ENCODE measurements at regions not wholly inside any gene's neighbourhood (a gene's known extent, or its start where the extent isn't known, plus 50 kb on each side); places are given as distances from the start of the nearest gene placed in this dataset.
A peak's percentile ranks its signal among the peaks of the same experiment; 100 is the strongest.

DNA sequence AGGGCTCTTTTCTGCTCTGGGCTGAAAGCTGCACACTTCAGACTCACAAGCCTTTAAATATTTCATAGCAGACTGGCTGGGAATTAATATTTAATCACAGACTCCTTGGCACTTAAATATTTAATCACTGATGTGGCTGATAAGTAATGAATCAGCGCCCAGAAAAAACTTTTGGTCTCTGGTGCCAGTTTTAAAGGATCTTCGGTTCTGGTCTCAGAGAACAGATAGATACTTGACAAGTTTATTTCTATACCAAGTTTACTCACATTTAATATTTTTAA is 201.2 kb downstream of the MYCN start:
- FAIRE-seq (no peak), DNase-seq (ENCODE audit: low spot score) (no peak)

DNA sequence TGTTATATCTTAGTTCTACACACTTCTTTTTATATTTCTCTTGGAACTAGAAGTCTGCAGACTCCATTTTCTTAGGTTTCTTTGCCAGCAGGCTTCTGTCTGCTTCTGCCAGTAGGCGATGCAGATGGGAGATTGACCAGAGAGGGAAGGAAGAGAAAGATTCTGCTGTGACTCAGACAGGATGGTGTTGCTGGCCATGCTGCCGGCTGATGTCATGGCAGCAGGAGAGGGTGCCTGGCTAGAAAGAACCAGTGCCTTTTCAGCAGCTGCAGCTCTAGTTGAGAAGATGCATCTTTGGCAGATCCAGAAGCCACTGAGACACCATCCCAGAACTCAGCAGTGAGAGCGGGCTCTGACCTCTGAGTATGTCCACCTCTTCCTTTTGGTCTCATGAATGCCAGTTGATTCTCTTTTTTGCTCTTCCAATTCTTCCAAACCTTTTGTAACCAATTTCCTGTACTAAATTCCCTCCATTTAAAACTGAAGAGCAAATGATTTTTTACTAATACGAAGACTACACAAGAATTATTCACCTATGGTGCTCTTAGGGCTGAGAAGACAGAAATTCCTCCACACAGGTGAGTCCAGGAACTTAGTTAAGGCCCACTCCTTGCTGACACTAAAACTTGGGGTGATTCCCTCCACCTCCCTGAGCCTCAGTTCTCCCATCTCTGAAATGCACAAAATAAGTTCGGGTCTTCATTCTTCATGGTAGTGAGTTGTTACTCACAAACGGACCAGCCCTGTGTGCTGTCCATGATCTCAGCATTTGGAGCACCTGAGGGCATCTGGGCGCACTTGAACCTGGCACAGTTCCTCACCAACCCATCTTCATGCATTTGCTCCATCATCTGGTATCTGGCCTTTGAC is 200.7 kb downstream of the MYCN start:
- no peak for DNase-seq (ENCODE audit: low spot score)
- no peak for FAIRE-seq

DNA sequence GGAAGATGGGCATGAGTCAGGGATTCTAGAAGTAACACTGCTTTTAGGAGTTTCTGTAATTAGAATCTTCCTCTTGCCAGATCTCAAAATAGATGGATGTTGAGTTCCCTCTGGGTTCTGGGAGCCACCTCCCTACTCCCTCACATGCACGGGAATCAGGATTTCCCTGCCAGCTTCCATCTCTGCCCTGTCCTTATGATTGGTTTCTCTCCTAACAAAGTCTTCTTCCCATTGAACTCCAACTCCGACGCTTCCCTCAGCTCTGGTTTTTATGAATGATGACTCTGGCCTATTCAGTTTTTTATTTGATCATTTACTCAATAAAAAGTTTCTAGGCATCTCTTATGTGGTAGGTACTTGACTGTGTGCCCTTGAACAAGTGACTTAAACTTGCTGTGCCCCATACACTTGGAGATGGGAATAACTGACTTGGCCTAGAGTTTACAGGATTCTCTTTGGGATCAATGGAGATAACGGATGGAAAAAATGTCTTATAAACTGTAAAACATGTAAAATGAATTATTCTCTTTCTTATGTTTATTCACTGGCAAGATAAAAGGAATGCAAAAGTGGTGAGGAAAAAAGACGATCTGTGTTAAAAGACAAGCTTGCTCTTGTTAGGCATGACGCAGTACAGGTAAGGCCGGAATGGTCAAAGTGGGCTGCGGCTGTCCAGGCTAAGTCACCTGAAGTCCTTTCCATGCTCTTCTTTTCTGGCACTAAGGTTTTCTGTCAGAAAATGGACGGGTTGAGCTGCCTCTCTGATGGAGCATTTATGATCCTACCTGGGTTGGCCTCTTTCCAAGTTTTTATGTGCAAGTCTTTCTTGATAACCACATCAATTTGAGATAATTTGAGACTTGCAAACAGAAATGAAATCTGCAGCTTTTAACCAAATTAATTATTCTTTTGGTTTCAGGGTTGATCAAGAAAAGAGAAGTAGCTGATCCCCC is 199.6 kb downstream of the MYCN start:
- DNase-seq (ENCODE audit: low spot score) (no peak), FAIRE-seq (no peak)

DNA sequence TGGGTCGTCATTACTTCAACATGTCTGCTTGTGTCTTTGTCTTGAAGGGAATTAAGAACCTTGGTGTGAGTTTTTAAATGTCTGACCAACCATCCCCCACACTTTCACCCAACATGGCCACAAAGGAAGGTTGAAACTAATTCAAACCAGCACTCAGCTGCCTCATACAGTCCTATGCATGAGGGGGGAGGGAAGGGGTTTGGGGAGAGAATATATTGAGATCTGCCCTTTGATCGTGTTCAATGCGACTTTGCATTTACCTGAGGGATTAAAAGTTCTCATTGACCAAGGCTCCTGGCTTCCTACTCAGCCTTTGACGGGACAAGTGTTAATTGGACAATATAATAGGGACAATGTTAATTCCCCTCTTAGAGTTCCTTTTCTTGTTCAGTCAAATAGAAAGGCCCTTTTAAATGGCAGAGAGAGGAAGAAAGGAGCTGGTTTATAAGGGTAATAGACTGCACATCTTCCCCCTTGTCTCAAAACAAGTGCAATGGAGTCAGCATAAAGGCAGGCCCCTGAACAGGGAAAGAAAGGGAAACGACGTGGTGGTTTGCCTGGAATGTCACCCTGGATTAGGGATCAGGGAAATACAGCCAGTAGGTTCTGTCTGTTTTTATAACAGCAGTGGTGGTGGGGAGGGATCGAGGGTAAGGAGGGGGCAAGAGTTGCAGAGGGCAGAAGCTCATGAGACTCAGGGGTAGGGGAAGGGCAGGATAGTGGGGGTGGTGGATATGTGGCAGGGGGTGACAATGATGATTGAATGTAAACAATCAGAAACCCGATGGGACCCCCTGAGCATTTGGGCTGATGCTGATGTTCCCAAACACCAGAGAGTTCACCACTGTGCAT is 198.7 kb downstream of the MYCN start:
- FAIRE-seq (no peak), DNase-seq (ENCODE audit: low spot score) (no peak)

DNA sequence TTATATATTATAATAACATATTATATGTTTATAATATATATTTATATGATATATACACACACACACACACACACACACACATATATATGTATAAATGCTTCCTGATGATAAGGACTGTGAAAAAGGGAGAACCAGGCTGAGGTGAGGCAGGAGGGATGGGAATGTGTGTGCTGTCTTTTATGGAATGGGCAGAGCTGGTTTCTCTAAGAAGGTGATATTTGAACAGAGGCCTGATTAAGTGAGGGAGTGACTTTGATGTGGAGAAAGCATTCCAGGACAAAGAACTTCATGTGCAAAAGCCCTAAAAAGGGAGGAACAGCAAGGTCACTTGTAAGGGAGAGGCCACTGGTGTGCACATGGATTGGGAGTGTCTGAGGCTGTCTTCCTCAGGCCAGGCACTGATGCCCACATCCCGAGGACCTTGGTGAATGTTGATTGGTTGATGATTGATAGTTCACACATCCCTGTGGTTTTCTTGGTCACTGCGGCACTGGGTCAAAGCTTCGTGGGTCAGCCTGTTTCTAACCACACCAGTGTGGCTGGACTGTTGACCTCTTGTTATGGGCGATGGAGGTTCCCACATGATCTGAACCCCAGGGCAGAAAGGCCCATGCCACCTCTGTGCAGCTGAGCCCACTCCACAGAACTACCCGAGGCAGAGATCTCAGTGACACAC is 196.9 kb downstream of the MYCN start:
- no peak for FAIRE-seq
- DNase-seq (ENCODE audit: low spot score): no peak

DNA sequence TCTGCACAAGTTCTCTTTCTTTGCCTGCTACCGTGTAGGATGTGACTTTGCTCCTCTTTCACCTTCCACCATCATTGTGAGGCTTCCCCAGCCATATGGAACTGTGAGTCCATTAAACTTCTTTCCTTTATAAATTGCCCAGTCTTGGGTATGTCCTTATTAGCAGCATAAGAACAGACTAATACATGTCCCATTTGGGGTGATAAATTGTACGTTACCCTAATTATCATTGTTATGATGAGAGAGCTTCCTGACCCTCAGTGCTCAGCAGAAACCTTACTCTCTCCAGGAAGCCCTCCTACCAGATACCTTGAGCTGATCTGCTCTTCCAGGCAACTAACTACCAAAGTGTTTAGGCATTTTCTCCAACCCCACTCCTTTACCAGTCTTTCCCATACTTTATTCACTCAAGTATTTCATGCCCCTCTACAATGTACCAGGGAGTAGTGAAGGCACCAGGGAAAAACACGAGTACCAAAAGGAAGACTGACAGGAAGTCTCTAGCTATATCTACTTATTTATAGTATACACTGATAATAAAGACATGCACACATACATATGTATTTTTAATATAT is 196.2 kb downstream of the MYCN start:
- FAIRE-seq (no peak), DNase-seq (ENCODE audit: low spot score) (no peak)

DNA sequence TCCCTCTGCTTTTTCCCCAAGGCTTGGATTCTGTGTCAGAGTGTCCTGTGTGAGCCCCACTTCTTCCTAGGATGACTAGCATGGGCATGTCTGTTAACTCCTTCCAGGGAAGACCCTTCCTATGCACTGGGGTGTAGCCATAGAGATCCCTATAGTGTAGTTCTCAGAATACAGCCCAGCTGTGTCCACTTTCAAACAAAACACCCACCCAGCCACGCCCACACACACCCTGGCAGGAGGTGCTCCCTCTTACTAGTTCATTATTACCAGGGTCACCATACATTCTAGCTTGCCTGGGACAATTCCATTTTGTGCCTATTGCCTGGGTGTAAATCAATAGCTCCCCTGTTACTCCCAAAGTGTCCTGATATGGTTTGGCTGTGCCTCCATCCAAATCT is 195.6 kb downstream of the MYCN start:
- no peak for FAIRE-seq

DNA sequence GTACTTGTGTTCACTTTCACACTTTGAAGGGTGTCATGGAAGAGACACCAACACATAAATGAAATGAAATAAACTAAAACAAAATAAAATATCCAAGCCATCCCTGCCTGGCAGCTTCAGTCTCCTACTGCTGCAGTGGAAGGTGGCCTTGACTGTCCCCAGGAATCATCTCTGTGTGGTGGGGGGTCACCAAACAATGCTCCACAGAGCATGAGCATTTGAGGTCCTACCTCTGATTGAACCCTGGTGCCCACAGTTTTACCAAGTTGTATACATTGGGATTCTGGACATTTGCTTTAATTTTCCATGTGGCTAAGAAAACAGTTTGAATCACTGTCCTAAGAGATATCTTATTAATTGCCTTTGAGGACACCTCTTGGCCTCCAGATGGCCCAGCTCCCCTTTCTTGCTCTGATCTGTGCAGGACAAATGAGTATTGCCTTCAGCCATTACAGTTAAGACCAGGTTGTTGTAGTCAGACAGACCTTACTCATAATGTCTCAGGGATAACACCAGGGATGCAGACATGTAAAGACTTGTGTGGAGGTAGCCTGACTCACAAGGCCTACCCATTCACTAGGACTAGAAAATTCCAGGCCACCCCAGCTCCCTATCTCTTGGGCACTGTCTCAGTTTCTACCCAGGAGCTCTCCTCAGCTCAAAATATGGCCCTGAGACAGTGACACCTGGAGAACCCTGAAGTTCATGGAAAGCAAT is 195.0 kb downstream of the MYCN start:
- DNase-seq (ENCODE audit: low spot score) (no peak), FAIRE-seq (no peak)

More for the DNA sequence above, 195.6 kb downstream of the MYCN start:
- no peak for DNase-seq (ENCODE audit: low spot score)

DNA sequence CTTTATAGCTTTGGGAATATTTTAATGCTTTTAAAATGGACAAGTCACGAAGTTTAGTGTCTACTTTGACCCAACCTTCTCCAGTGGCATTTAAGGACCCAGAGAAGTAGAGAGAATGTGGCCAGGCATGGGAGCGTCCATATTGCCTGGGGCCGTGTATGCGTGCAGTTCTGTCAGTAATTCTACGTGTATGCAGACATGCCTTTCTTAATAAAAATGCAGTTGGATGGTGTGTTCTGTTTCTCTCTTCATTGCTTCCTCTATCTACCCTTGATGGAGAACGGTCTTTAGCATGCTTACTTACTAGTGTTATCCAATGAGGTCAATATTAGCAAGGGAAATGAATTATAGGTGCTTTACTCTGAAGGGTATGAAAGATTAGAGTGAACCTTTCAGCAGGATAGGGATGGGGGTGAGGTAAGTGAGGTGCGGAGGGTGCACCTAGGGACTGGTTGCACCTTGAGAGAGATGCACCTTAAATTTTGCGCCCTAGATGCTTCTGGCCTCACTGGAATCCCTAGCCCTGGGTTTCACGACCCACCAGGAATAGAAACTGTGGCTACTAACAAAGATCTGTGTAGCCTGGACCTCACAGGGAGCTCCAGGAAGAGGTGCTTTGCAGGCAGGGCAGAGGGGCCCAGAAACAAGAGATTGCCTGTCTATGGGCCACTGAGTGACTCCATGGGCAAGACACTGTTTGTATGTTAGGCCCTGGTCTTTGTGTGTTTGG is 194.3 kb downstream of the MYCN start:
- no peak for DNase-seq (ENCODE audit: low spot score)
- FAIRE-seq: no peak

DNA sequence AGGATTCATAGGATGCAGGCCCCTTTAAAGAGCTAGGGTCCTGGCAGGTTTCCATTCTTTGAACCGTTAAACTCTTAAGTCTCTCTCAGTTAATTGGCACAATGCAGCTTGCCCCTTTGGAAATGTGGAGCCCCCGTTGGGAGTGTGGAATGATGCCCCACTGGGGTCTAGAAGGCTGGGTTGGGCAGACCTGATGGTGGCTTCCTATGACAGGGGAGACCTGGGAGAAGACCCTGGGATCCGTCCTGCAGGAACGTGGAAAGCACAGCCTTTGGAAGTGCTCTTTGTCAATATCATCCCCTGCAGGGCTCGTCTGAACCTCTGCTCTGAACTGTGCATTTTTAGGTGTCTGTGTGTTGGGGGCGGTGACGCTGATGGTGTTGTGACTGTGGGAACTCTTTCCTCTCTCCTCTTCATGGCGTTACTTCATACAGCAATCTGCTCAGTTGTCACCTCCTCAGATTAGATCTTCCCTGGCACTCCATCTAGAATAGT is 190.6 kb downstream of the MYCN start:
- FAIRE-seq (no peak), DNase-seq (ENCODE audit: low spot score) (no peak)

DNA sequence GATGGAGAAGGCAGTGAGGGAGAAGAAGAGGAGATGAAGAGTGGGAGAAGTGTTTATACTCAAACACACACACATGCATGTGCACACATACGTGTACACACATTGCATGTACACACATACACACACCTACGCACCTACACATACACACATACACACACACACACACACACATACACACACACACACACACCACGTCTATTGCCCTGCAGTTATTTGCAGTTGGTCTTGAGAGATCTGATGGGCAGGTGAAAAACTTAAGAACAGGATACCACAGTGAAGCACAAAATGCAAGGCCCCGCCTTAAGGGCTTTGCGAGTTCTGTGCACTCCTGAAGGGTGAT is 190.2 kb downstream of the MYCN start:
- FAIRE-seq (peak; percentile 59), DNase-seq (ENCODE audit: low spot score) (no peak)

DNA sequence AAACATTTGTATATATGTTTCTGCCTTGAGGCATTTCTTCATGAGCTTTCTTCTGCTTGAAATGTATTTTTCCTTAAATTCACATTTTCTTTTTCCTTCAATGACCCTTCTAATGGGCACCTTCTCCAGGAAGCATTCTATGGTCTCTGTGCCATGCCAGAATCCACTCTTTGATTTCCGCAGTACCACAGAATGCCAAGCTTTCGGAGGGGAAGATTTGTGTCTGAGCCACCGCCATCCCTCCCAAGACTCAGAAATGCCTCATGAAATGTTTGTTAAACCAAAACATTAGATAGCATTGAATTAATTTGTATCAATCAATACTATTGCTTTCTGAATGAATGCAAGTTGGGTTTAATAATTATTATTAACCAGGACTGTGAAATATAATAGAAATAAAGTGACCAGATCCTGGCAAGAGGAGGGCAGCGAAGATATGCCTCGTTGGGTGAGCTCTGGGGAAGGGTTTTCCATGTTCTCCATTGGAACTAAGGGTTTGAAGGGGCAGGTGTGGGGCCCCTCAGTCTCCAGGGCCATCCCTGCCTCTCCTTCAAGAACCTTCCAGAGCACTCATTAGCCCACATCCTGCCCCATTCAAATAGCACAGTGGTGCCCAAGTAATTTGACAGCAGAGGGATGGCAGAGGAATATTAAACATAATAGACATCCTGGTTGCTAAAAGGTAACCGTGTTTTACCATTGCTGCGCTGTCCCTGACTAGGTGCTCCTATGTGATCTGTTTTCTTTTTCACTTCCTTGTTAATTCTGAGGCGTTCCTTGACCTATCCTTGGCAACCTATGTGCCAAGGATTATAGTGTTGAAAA is 189.6 kb downstream of the MYCN start:
- FAIRE-seq (no peak), DNase-seq (ENCODE audit: low spot score) (no peak)

DNA sequence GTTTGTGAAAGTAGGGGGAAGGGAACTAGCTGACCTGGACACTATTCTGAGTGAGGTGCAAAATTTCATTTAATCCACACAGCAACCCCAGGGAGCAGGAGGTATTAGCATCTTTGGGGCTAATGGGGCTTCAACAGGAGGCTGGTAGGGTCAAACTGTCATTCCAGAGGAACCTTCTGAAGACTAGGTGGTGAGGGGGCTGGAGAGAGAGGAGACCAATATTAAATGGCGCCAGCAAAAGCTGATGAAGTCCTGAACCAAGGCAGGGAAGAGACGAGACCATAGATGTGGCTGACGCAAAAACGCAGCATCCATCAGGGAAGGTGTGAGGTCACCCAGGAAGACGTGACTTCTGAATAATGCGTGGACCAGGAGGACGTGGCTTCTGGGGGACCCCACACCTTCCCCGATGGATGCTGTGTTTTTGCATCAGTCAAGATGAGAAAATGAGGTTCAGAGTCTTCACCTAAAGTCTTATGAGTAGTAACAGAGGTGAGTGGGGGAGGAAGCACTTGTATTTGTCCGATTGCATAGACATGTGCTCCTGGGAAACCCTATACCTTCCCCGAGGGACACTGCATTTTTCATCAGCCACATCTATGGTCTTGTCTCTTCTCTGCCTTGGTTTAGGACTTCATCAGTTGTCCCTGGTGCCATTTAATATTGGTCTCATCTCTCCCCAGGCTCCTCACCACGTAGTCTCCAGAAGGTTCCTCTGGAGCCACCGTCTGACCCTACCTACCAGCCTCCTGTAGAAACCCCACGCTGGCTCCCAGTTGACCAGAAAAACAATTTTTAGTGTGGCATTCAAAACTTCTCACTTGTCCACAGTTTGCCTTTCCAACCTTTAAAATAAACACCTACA is 188.6 kb downstream of the MYCN start:
- FAIRE-seq (no peak), DNase-seq (ENCODE audit: low spot score) (no peak)

DNA sequence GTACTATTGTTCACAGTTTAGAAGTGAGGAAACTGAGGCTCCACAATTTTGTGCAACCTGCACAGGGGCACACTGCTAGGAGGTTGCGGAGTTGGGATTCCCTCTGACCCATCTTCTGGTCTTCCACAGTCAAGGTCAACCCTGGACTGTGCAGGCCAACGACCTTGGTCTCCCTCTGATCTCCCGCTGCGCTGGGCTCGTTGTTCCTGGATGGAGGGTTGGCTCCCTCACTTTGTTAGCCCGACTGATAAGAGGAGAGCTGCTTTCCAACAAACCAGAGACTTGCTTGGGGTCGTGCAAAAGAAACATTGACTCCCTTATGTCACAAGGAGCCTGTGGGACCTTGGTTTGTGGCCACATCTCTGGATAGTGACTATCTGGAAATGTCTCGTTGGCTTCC is 187.6 kb downstream of the MYCN start:
- FAIRE-seq: no peak
- no peak for DNase-seq (ENCODE audit: low spot score)

DNA sequence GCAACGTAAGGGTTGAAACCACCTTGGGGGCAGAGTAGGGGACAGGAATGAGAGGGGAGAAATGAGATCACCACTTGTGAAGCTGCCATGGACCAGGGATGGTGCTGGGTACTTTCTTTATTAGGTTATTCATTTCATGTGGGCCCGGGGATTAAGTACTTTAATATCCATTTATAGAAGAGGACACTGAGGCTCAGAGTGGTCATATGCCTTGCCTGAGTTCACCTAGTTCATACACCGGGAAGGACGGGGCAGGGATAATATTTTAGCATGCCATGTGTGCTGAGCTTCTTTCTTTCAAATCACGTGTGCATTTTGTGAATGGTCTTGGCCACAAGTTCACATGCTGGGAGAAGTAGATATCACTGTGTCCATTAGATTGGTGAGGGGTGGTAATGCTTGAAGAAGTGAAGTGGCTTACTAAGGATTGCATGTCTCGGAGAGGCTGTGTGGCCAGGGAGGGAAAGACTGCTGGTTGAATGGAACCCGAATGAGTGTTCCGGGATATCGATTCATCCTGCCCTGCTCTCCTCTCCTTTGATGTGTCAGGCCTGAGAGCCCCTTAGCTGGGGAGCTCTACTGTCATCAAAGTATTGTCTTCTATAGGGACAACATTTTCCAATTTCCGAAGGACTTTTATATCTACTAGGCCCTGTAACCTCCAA is 187.1 kb downstream of the MYCN start:
- DNase-seq (ENCODE audit: low spot score) (no peak), FAIRE-seq (no peak)

DNA sequence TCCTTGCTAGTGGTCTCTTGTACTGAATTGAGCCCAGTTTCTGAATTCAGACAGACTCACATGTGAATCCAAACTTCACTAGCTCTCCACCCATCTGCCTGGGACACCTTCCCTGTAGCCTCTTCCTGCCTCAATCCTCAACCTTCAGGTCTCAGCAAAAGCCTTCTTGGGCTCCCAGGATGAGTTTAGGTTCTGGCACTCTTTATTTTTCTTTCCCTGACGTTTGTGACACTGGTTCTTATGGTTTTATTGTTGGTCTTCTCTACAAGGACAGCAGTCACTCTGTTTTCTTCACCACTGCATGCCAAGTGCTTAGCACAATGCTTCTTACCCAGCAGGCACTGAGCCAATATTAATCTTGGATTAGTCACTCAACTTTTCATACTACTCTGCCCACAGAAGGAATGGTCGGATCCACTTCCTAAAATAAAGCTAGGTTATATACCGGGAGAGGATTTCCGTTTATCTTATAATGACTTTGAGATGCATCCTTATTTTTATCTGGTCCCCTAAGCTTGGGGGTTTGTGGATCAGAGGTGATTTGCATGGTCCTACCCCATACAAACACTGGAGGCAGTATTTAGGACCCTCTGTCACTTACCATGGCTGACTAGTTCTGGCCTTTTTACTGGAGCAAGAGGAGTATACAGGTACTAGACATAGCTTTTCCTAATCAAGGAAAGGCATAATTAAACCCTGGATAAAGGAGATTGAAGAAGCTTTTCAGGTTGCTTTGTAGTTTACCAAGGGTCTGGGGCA is 186.3 kb downstream of the MYCN start:
- FAIRE-seq (no peak), DNase-seq (ENCODE audit: low spot score) (peak; percentile 48)
